ENCODE measurements at regions not wholly inside any gene's neighbourhood (a gene's known extent, or its start where the extent isn't known, plus 50 kb on each side); places are given as distances from the start of the nearest gene placed in this dataset.

DNA sequence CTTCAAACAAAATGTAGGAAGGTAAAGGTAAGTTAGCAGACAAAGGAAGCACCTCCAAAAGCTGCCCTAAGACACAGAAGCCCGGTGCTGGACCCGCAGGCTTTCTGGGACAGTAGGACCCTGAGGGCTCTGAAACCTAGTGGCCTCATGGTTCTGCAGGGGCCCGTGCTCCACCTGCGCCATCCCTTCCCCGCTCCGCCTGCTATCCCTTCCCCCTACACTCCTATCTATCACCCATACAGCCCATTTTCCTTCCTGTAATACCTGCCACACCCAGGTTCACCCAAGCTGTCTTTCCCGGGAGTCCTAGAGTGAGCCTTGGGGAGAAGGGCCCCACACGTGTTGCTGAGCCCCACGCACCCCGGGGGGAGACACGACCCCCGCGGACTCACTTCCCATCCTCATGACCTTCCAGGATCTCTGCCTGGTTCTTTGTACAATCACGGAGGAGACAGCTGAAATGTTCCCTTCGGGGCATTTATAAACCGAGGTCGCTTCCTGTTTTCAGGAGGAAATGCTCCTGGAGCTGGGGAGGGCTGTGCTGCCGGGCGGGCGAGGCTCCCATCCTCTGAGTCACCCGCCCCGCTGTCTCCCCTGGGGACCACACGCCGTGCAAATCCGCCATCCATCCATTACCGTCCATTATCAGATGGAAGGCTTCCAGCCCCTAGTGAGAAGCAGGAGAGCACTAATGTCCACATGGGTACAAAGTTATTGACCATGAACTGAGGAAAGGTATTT is 251.7 kb upstream of the PITRM1 start:
- DNase-seq (ENCODE audit: low read depth), result no peak

DNA sequence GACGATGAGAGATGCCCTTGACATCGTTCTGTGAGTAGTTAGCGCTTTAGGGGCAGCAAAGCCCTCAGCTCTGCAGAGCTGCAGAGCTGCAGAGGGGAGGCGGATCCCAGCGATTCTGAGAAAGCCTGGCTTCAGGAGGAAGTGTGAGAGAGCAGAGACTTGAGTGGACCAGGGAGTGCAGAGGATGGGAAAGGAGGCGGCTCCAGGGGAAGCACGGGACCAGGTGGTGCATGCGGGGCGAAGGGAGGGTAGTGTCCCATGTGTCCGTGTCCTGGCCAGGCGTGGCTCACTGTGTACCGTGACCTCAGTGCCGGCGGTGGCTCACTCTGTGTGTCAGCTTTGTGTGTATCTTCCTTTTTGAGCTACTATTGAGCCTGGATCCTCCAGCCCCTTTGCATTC is 250.8 kb upstream of the PITRM1 start:
- no peak for DNase-seq (ENCODE audit: low read depth)

- no peak for DNase-seq (ENCODE audit: low read depth)
Measured at GRCh38 chr10:3422282-3422681, 249.7 kb upstream of the PITRM1 start.

DNA sequence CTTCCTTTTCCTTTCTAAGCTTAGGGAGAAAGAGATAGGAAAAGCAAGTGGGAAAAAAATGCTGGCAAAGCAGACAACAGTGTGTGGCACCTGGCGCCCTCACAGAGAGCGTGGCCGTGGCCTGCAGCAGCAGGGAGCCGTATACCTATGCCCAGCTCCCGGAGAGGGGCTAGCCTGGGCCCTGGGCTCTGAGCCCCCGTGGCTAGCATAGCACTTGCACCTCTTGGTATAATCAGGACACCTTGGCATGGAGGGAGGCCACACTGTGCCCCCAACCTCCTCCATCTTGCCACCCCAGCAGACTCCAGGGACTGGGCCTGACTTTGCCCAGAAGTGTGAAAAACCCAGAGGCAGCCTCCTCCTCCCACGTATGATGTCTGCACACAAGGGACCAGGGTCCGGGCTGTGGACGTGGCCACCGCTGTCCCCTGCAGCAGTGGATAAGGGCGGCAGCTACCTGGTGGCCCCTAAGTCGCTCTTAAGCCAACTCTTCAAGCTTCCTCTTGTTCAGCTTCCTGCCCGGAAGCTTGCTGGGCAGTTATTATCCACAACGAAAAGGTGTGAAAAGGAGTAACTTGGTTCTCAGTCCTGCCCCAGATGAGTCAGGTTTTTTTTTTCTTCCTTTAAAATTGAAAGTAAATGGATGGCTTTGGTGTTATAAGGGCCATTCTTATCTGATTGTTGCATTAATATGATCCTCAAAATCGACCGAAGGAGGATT is 249.1 kb upstream of the PITRM1 start:
- DNase-seq (ENCODE audit: low read depth), result no peak

DNA sequence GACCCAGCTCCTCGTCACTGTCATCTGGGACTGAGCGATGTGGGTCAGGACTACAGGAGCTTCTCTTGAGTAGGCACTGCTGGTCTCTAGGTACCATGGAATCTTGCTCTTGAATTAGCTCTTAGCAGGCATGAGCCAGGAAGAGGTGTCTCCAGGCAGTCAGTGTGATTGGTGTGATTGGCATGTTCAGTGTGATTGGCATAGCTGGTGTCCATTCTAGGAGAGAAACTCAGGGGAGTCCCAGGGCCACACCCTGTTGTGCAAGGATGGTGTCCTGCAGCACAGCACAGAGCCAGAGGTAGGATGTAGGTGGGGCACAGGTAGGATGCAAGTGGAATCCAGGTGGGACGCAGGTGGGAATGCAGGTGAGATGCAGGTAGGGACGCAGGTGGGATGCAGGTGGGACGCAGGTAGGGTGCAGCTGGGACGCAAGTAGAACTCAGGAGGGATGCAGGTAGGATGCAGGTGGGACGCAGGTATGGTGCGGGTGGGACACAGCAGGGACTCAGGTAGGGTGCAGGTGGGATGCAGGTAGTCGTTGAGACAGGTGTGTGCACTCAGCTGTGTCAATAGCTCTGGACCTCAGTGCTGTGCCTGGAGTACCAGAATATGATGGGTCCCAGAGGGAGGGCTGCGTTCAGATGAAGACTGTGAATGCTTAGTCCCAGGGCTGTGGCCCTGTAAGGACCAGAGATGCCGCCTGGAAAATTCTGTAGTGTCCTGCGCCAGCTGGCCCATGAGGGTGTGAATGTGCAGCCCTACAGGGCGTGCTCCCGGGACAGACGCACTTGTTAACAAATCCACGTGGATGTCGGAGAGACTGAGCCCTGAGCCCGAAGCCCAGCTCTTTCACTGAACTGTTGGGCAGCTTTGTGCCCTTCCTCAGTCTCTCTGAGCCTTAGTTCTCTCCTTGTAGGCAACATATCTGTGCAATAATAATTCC is 248.2 kb upstream of the PITRM1 start:
- no peak for DNase-seq (ENCODE audit: low read depth)

DNA sequence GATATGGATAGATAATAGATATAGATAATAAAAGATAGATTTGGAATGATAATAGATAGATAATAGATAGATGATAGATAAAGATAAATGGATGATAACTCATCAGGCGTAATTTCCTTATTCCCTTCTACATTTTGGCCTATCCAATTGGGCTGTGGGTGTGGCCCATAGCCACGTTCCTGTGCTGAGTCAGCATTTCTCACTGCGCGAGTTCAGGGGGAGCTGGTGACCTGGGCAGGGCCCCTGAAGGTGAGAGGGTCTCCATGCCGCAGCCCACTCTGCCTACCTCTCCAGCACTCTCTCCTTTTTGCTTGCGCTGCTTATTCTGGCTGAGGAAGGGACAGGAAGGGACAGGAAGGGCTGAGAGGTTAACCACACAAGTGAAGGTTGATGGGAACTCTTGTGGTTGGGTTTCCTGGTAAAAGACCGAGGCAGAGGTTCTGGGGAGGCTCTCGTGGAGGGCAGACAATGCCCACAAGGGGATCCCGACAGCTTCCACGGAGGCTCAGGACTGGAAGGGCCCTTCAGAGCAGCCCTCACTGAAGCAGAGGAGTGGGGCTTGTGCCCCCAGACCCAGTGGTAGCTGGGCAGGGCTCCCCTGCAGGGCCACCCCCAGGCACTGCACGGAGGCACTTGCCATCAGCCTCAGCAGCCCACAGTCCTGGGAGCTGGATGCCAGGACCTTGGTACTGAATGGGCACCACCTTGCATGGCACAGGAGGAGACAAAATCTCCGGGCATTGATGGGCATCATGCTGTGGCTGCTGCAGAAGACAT is 247.3 kb upstream of the PITRM1 start:
- no peak for DNase-seq (ENCODE audit: low read depth)

- no peak for DNase-seq (ENCODE audit: low read depth)
Measured at GRCh38 chr10:3418926-3419325, 246.3 kb upstream of the PITRM1 start.

DNA sequence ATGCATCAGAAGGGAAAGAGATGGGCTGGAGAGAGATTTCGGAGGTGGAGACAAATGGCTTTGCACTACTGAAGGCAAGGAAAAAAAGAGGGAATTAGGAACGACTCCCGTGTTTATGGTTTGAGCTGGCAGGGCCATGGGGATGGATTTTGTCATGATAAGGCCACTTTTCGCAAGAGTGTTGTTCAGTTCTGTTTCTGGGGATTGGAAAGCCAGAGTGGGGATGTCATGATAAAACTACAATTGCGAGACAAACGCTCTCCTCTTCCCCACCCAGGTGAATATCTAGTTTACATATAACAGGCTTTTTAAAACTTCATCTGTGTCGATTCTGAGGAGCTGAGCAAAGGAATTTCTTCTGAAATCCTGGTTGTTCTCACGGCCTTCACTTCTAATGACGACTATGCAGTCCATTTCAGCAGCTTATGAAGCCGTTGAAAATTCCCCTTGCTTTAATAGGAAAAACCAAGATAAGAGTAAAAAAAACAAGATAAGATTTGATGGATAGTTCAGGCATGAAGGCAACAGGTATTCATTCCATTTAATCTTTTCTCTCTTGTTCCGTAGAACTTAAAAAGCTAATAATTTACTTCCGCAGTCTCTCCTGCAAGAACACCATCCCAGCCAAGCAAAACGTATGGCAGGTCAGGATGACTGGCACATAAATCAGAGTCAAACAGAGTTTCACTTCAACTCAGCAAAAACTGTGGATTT is 245.6 kb upstream of the PITRM1 start:
- no peak for DNase-seq (ENCODE audit: low read depth)

GRCh38 chr10:3417096-3417495 is 244.5 kb upstream of the PITRM1 start:
- DNase-seq (ENCODE audit: low read depth), result no peak

DNA sequence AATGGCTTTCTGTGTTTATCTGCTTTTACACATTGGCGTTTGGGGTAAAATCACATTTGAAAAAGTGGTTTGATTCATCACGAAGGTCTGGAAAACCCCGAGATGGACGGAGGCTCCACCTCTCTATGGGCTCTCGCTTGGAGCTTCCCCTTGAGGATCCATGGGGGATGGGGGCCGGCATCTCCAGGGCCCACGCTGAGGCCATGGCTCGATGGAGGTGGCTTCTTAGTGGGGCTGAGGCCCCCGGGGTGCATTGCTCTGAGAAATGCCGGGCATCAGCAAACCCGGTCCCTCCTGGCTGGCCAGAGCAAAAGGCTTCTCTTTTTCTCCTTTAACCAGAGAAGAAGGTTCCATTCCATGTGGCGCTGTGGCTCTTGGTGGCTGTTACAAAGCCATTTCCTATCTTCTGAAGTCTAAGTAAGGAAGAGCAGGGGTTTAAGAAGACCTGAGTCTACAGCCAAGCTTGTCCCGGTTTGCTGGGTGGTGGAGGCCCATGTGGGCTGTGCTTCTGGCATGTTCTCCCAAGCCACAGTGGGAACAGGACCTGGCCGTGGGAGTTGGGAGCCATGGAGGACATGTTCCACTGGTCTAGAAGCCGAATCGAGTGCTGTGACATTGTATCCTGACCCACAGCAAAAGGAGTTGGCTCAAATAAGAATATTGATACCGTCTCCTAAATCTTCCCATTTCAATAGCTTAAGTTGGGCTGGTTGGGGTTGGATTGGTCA is 243.5 kb upstream of the PITRM1 start:
- no peak for DNase-seq (ENCODE audit: low read depth)

- no peak for DNase-seq (ENCODE audit: low read depth)
Measured at GRCh38 chr10:3415038-3415736, 242.6 kb upstream of the PITRM1 start.

- DNase-seq (ENCODE audit: low read depth), result no peak
Measured at GRCh38 chr10:3414667-3415023, 242.1 kb upstream of the PITRM1 start.

DNA sequence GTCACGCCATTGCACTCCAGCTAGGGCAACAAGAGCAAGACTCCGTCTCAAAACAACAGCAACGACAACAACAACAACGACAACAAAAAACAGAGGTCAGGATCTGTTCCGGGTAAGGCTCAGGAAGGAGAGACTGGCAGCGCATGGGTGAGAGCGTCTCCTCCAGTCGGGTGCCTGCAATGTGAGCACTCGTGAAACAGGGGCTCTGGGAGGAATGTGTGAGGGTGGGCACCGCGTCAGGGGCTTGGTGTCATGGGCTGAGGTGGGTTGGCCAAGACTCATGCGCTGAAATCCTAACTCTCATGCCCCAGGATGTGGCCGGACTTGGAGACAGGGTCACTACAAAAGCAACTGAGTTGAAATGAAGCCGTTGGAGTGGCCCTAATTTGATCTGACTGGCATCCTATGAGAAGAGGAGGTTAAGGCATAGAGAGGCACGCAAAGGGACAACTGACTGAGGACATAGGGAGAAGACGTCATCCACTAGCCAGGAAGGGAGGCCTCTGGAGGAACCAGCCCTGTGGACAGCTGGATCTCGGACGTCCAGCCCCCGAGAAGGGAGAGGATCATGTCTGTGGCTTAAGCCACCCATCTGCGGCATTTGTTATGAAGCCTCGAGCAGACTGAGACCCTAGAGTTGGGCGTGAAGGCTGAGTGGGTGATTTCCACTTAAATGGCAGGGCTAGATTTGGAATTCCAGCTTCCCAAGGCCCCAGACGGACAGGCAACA is 241.5 kb upstream of the PITRM1 start:
- no peak for DNase-seq (ENCODE audit: low read depth)

GRCh38 chr10:3412646-3413045 is 240.1 kb upstream of the PITRM1 start:
- DNase-seq (ENCODE audit: low read depth), result no peak

DNA sequence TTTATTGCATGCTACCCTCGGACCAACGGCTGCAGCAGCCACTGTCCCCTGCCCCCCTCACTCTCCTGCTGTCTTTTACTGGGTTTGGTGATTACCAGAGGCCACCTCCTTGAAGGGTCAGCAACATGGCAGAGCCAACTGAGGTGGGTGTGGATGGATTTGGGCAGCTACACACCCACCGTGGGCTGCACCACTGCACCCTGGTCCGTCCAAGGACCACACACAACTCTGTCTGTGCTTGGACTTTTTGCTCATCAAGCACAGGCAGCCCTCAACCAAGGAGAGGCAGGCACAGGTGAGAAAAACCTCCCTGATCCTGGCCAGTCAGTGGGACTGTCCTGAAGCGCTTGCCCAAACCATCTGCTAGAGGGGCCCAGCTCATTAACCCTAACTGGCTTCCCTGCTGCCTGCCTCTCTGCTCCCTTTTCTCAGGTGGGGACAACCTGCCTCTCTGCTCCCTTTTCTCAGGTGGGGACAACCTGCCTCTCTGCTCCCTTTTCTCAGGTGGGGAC is 239.5 kb upstream of the PITRM1 start:
- DNase-seq (ENCODE audit: low read depth), result no peak

DNA sequence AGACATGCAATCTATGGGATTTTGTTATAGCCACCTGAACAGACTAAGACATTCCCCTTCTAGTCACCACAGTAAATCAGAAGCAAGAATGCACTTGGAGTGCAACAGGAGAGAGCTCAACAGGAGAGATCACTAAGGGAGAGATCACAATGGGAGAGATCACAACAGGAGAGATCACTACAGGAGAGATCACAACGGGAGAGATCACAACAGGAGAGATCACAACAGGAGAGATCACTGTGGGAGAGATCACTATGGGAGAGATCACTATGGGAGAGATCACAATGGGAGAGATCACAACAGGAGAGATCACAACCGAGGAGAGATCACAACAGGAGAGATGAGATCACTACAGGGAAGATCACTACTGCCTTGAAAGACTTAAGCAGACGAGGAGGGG is 238.5 kb upstream of the PITRM1 start:
- no peak for DNase-seq (ENCODE audit: low read depth)

DNA sequence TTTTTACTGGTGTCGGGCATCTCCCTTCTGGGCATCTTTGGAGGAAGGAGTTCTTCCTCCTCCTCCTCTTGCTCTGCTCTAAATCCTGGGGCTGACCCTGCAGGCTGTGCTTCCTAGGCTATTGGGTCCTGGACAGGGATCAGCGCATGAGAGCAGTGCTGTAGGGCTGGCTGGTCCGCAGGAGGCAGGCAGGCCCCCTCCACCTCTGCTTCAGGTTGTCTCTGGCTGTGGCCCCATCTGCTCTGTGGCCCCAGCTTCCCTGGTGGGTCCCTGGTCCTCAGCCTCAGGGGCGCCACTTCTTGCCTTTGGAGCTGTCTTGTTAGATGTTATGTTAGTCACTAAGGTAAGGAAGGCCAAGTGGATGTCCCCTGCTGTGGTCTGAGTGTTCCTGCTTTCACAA is 237.3 kb upstream of the PITRM1 start:
- DNase-seq (ENCODE audit: low read depth), result no peak

DNA sequence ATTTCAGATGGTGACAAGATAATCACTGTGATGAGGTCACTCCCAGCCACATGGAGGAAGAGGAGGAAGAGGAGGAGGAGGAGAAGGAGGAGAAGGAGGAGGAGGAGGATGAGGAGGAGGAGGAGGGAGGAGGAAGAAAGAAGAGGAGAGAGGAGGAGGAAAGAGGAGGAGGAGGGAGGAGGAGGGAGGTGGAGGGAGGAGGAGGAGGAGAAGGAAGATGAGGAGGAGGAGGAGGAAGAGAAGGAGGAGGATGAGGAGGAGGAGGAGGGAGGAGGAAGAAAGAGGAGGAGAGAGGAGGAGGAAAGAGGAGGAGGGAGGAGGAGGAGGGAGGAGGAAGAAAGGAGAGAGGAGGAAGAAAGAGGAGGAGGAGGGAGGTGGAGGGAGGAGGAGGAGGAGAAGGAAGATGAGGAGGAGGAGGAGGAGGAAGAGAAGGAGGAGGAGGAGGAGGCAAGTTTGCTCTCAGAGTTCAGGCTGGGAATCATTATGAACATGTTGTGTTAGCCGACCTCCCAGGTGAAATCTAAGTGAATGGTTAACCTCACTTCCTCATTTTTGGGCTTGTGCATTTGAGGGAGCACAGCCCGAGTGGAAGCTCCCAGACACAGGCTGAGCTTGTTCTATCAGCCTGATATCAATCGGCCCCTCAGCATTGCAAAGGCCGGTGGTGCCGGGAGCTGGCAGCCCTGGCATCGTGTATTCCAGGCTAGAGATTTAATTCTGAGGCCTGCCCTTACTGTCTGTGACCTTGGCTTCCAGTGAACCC is 236.2 kb upstream of the PITRM1 start:
- DNase-seq (ENCODE audit: low read depth), result no peak
